NCI-H2196 treated with DMSO at 0.1 percent for 48 hours (cell line): ENCODE measurements at regions not wholly inside any gene's neighbourhood (a gene's known extent, or its start where the extent isn't known, plus 50 kb on each side); places are given as distances from the start of the nearest gene placed in this dataset.

Experiments
- DNase-seq: peaks from one replicate; lab custom pipeline; 2025; ENCODE audit not compliant: unreplicated experiment; lab: John Stamatoyannopoulos, UW

- no peak for DNase-seq
Observed at GRCh38 chr4:104418286-104418685, 76.4 kb downstream of the CXXC4 start.

- DNase-seq: no peak
Observed at GRCh38 chr4:104417357-104417882, 77.3 kb downstream of the CXXC4 start.

- DNase-seq: no peak
Observed at GRCh38 chr4:104416725-104417356, 77.9 kb downstream of the CXXC4 start.

DNA sequence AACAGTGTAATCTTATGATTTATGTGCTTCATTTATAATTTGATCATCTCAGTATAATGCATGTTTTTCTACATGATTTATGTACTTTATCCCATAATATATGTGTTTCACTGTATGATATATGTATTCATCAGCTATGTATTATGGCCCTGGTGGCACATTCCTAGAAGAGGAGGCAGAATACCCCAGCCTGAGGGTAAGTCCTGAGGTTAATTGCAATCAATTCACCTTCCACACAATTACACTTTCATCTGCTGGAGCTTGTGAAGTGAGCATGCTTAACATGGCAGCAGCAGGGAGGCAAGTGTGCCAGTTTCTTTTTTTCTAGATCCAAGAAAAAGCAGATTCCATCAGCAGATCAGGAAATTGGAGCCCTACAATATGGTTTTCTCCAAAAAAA is 81.2 kb downstream of the CXXC4 start:
- no peak for DNase-seq

DNA sequence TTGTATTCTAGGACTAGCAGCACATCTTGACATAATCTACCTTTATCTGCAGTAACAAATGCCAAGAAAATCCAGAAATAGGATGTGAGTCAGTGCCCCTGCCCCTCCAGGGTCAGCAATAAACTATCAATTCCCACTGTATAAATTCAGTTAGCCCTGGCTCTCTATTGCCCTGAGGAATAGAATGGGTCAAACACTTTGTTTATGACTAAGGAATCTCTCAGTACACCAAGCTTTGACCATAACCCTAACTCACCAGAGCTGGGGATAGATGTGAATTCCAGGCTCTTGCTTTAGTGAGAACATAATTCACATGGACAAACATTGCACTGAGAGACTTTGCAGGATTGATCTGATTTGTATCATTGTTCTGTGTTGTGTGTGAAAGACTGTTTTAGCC is 82.3 kb downstream of the CXXC4 start:
- DNase-seq: no peak

- no peak for DNase-seq
Observed at GRCh38 chr4:104411502-104411901, 83.2 kb downstream of the CXXC4 start.

DNA sequence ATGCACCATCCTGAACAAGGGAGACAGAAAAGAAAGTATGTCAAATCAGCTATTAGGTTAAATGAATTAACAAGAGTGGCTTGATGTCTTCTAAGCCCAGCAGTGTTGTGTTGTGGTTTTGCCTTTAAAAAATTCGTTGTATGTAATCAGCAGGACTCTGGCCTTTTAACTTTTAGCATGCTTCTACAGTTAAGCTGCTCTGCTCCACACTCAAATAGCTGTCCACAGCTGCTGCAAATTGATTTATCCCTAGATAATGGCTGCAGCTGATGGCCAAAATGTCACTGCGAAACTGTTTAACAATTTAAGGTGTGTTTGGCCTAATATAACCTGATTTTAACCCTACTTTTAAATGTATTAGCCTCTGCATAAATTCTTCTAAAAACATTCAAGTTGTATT is 85.8 kb downstream of the CXXC4 start:
- no peak for DNase-seq

DNA sequence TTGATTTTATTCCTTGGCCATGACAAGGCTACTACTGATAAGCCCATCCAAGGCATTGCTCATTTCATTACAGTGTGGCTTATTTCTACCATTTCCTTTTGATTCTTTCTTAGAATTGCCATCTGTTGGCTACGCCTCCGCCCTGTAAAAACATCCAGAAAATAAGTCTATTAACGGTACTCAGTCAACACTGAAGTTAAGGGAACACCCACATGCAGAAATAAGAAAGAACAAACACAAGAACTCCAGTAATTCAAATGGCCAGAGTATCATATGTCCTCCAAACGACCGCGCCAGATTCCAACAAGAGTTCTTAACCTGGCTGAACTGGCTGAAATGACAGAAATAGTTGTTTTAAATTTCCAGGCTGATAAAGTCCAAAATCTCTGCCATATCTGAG is 90.3 kb downstream of the CXXC4 start:
- no peak for DNase-seq

- DNase-seq: no peak
Observed at GRCh38 chr4:104395168-104395614, 99.5 kb downstream of the CXXC4 start.

DNA sequence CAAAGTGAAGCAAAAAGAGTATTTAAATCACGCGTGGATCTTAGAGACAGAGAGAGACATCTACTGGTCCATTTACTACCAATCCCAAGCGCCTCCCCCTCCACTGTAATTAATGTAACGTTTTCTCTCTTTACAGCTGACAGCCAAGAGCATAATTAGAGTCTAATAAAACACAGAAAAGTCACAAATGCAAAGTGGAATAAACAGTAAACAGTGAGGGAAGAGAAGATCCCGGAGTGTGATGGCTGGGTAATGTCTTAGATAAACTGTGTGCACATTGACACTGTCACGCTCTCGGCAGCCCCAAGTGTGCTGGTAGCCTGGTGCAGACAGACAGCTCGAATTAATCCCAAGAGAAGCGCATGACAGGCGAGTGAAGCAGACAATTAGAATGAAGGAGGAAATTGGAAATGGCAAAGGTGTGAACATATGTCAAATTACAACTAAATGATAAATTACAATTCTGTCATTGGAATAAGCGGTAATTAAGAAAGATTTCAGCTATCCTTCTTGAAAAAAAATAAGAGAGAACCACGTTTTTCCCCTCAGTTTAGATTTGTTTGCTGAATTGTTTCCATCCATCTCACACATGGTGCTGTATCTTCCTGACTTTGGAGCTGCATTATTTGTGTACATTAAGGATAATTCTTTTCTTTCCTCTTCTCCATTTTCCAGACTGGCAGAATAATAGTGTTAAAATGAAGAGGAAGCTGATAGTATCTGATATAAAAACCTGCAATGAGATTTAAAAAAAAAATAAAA is 100.1 kb downstream of the CXXC4 start:
- DNase-seq: no peak

GRCh38 chr4:104393655-104394324 is 100.9 kb downstream of the CXXC4 start:
- no peak for DNase-seq

- DNase-seq: no peak
Observed at GRCh38 chr4:104385713-104386112, 109.0 kb downstream of the CXXC4 start.

GRCh38 chr4:104382961-104383360 is 111.7 kb downstream of the CXXC4 start:
- DNase-seq: no peak

DNA sequence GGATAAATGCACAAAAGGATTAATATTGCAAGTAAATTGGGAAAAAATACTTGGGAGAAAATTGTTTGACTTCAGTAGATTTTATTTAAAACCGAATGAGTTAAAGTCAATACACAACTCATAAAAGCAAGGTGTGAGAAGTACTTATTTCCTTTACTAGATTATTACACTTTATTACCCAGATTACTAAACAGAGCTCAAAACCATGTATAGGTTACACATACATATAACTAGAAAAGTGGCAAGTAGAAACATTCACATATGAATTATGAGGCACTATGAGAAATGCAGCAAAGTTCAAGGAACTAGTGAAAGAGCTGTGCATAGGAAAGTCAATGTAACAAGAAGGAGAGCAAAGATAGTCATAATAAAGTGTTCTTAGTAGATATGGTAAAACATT is 113.0 kb downstream of the CXXC4 start:
- no peak for DNase-seq

GRCh38 chr4:104365618-104366017 is 129.1 kb downstream of the CXXC4 start:
- no peak for DNase-seq

DNA sequence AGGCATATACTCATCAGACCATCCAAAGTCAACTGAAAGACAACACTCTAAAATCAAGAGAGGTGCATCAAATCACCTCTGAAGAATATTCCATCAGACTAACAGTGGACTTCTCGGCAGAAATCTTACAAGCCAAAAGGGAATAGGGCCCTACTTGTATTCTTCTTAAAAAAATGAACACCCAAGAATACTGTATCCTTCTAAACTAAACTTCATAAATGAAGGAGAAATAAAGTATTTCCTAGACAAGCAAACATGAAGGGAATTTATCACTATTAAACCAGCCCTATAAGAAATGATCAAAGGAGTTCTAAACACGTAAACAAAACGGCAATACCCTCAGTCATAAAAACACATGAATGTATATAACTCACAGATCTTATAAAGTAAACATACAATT is 141.2 kb downstream of the CXXC4 start:
- DNase-seq: no peak

GRCh38 chr4:104352211-104352610 is 142.5 kb downstream of the CXXC4 start:
- DNase-seq: no peak

- no peak for DNase-seq
Observed at GRCh38 chr4:104351706-104352105, 143.0 kb downstream of the CXXC4 start.

- DNase-seq: no peak
Observed at GRCh38 chr4:104345598-104346242, 149.0 kb downstream of the CXXC4 start.

DNA sequence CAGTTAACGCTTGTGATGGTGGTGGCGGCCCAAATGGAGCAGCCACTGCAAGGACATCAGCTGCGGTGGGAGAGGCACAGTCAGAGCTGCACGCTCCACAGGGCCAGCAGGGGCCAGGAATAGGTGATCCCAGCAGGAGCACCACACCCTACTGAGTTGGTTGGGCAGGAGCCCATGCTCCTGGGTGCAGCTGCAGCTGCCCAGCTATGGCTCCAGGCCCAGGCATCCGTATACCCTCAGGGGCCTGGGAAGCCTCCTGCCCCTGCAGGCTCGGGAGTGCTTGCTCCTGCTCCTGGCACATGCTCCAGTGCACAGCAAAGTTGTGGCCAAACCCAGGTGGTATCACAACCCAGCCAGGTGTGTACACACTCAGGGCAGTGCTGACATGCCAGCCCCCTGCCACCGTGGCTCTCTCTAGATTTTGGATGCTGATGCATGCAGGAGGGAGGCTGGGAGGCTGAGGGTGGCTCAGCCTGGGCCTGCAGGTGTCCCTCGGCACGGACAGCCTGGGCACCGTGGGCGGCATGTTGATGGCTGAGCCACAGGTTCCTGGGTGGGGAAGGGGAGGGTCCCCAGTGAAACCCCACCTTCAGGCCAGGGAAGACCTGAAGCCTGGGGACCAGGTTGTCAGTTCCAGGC is 150.2 kb downstream of the CXXC4 start:
- DNase-seq: no peak

- no peak for DNase-seq
Observed at GRCh38 chr4:104334410-104334809, 160.3 kb downstream of the CXXC4 start.
